H1 (cell line): ENCODE measurements at regions not wholly inside any gene's neighbourhood (a gene's known extent, or its start where the extent isn't known, plus 50 kb on each side); places are given as distances from the start of the nearest gene placed in this dataset.

Source experiments
- CTCF ChIA-PET: fragments of 300-600 bp; sonication (Branson Sonifier 250); formaldehyde crosslinking; loops from one replicate; lab custom pipeline; 2021; ENCODE audit not compliant: partially characterized antibody; lab: Charles Lee
- POLR2A ChIA-PET: fragments of 300-600 bp; sonication (Branson Sonifier 250); formaldehyde crosslinking; loops from one replicate; lab custom pipeline; 2021; ENCODE audit warnings: inconsistent platforms; ENCODE audit not compliant: partially characterized antibody; lab: Charles Lee
- DNase-seq, 2 experiments: peaks; one replicate each; pipeline versions ENCODE4 v3.0.0 to v3.0.0-alpha.2; 2010 to 2022; ENCODE audit warnings: low spot score in 2 of 2, low read depth in 1 of 2, mixed read lengths in 1 of 2
- FAIRE-seq: peaks from 2 replicates; lab custom pipeline; 2011; peaks lifted over from hg19 to GRCh38; lab: Jason Lieb, UNC
- H2AFZ ChIP-seq: 2 replicates; pipeline ENCODE4 v1.8.1; 2012; ENCODE audit warnings: low read length, inconsistent platforms
- H2AK5ac ChIP-seq: 2 replicates; pipeline ENCODE4 v1.6.1; 2013; ENCODE audit warnings: low read depth, low read length
- H2BK120ac ChIP-seq: replicated peaks from 2 replicates; pipeline ENCODE3; 2013; ENCODE audit warnings: low read depth, low read length, inconsistent platforms
- H2BK12ac ChIP-seq: 2 replicates; pipeline ENCODE4 v1.6.1; 2013; ENCODE audit warnings: low read depth, low read length
- H2BK15ac ChIP-seq: 2 replicates; pipeline ENCODE4 v1.6.1; 2013; ENCODE audit warnings: low read length
- H2BK20ac ChIP-seq: 2 replicates; pipeline ENCODE4 v1.6.1; 2013; ENCODE audit warnings: low read length
- H2BK5ac ChIP-seq: 2 replicates; pipeline ENCODE4 v1.6.1; 2013; ENCODE audit warnings: low read depth, low read length
- H3K14ac ChIP-seq: 2 replicates; pipeline ENCODE4 v1.6.1; 2013; ENCODE audit warnings: inconsistent platforms; ENCODE audit not compliant: insufficient read length
- H3K18ac ChIP-seq: 2 replicates; pipeline ENCODE4 v1.6.1; 2013; ENCODE audit warnings: low read length; ENCODE audit errors: extremely low read depth
- H3K23ac ChIP-seq: 2 replicates; pipeline ENCODE4 v1.6.1; 2013; ENCODE audit warnings: inconsistent platforms; ENCODE audit not compliant: insufficient read length
- H3K23me2 ChIP-seq: 2 replicates; pipeline ENCODE4 v1.6.1; 2013; ENCODE audit warnings: low read depth, low read length
- H3K27ac ChIP-seq: 2 replicates; pipeline ENCODE4 v1.6.1; 2011; ENCODE audit warnings: low read depth, low read length, inconsistent platforms
- H3K27me3 ChIP-seq, 4 experiments: replicated peaks in 1 of 4; 1 replicate in 1 of 4; 2 replicates in 3 of 4; pipeline versions ENCODE4 v1.6.1 to v1.8.1; 2011 to 2013; ENCODE audit warnings: low read length in 3 of 4, mild to moderate bottlenecking in 3 of 4, inconsistent platforms in 2 of 4, mixed read lengths in 2 of 4, moderate library complexity in 1 of 4; ENCODE audit not compliant: control insufficient read depth in 3 of 4, insufficient read depth in 3 of 4; ENCODE audit errors: extremely low read depth in 1 of 4
- H3K36me3 ChIP-seq, 4 experiments: 2 replicates each; pipeline versions ENCODE4 v1.6.1 to v1.8.1; 2011 to 2013; ENCODE audit warnings: mild to moderate bottlenecking in 4 of 4, low read length in 3 of 4, moderate library complexity in 2 of 4, control low read depth in 1 of 4, inconsistent platforms in 1 of 4; ENCODE audit not compliant: insufficient read depth in 4 of 4, control insufficient read depth in 2 of 4
- H3K4ac ChIP-seq: replicated peaks from 2 replicates; pipeline ENCODE3; 2013; ENCODE audit warnings: low read length, low read depth, mixed read lengths, inconsistent platforms; ENCODE audit not compliant: insufficient read length
- H3K4me1 ChIP-seq, 4 experiments: replicated peaks in 1 of 4; 1 replicate in 1 of 4; 2 replicates in 3 of 4; pipeline versions ENCODE4 v1.6.1 to v1.8.1; 2011 to 2013; ENCODE audit warnings: low read length in 3 of 4, inconsistent platforms in 2 of 4, mixed read lengths in 1 of 4; ENCODE audit not compliant: insufficient read depth in 4 of 4, control insufficient read depth in 3 of 4
- H3K4me2 ChIP-seq, 2 experiments: 2 replicates each; pipeline versions ENCODE4 v1.6.1 to v1.8.1; 2011 to 2013; ENCODE audit warnings: low read depth in 2 of 2, low read length in 2 of 2, control low read depth in 1 of 2, inconsistent platforms in 1 of 2, mild to moderate bottlenecking in 1 of 2; ENCODE audit not compliant: insufficient read depth in 1 of 2
- H3K4me3 ChIP-seq, 4 experiments: fragments of 200-600, 300-600 bp in 1 of 4; sonication (generic), shearing (Covaris generic), sonication (Bioruptor Twin) in 1 of 4; 2 replicates each; pipeline versions ENCODE4 v1.5.1 to v1.8.1; 2011 to 2016; ENCODE audit warnings: low read length in 4 of 4, low read depth in 3 of 4, control low read depth in 2 of 4, inconsistent platforms in 2 of 4, mild to moderate bottlenecking in 2 of 4, mixed read lengths in 1 of 4, moderate library complexity in 1 of 4; ENCODE audit not compliant: insufficient read depth in 2 of 4; ENCODE audit errors: extremely low read depth in 1 of 4
- H3K56ac ChIP-seq: replicated peaks from 2 replicates; pipeline ENCODE3; 2013; ENCODE audit warnings: low read depth, mild to moderate bottlenecking, mixed read lengths, low read length, inconsistent platforms; ENCODE audit not compliant: insufficient read length
- H3K79me1 ChIP-seq: 2 replicates; pipeline ENCODE4 v1.6.1; 2013; ENCODE audit warnings: low read depth, low read length, control low read depth
- H3K79me2 ChIP-seq, 2 experiments: 2 replicates each; pipeline versions ENCODE4 v1.6.1 to v1.8.1; 2012 to 2013; ENCODE audit warnings: low read length in 2 of 2, mild to moderate bottlenecking in 2 of 2, inconsistent platforms in 1 of 2; ENCODE audit not compliant: insufficient read depth in 2 of 2, control insufficient read depth in 1 of 2
- H3K9ac ChIP-seq, 4 experiments: replicated peaks in 1 of 4; 1 replicate in 1 of 4; 2 replicates in 3 of 4; pipeline versions ENCODE4 v1.6.1 to v1.8.1; 2011 to 2013; ENCODE audit warnings: low read depth in 3 of 4, low read length in 3 of 4, control low read depth in 2 of 4, mild to moderate bottlenecking in 2 of 4, moderate library complexity in 2 of 4, inconsistent platforms in 1 of 4; ENCODE audit errors: extremely low read depth in 1 of 4
- H3K9me3 ChIP-seq, 2 experiments: 2 replicates each; pipeline versions ENCODE4 v1.6.1 to v1.8.1; 2012 to 2013; ENCODE audit warnings: mild to moderate bottlenecking in 2 of 2, moderate library complexity in 2 of 2, control low read depth in 1 of 2, inconsistent platforms in 1 of 2, low read depth in 1 of 2, low read length in 1 of 2, mixed read lengths in 1 of 2; ENCODE audit not compliant: insufficient read depth in 2 of 2
- H4K20me1 ChIP-seq, 2 experiments: replicated peaks in 1 of 2; 2 replicates each; pipeline versions ENCODE3 to v1.8.1; 2011 to 2013; ENCODE audit warnings: inconsistent platforms in 2 of 2, low read length in 2 of 2, mild to moderate bottlenecking in 1 of 2; ENCODE audit not compliant: insufficient read depth in 2 of 2, control insufficient read depth in 1 of 2
- H4K5ac ChIP-seq: 2 replicates; pipeline ENCODE4 v1.6.1; 2013; ENCODE audit warnings: low read length, low read depth, mixed read lengths, inconsistent platforms; ENCODE audit not compliant: insufficient read length
- H4K8ac ChIP-seq: 2 replicates; pipeline ENCODE4 v1.8.0; 2013; ENCODE audit warnings: mild to moderate bottlenecking, moderate library complexity, low read length, inconsistent platforms; ENCODE audit not compliant: insufficient read depth; ENCODE audit errors: extremely low read depth
- H4K91ac ChIP-seq: replicated peaks from 2 replicates; pipeline ENCODE3; 2013; ENCODE audit warnings: low read length, mixed read lengths, inconsistent platforms; ENCODE audit not compliant: insufficient read length
- ATF3 ChIP-seq: IDR thresholded peaks from 2 replicates; pipeline ENCODE4 v1.6.1; 2011; ENCODE audit warnings: low read depth, mild to moderate bottlenecking, low read length; ENCODE audit not compliant: insufficient read depth
- BCL11A ChIP-seq, 2 experiments: IDR thresholded peaks; one replicate each; pipeline ENCODE4 v1.6.1; 2011; ENCODE audit warnings: low read depth in 2 of 2, low read length in 2 of 2, mild to moderate bottlenecking in 2 of 2
- CBX5 ChIP-seq: fragments of 300-800, 300-1000 bp; sonication (generic); IDR thresholded peaks from 2 replicates; pipeline ENCODE4 v1.7.1; 2016; ENCODE audit warnings: antibody characterized with exemption, low read length, low read depth
- RBBP5 ChIP-seq: IDR thresholded peaks from 2 replicates; pipeline ENCODE4 v1.7.1; 2012; ENCODE audit warnings: low read depth, mild to moderate bottlenecking, inconsistent platforms, low read length, moderate library complexity, borderline replicate concordance
- TEAD4 ChIP-seq: IDR thresholded peaks from 2 replicates; pipeline ENCODE4 v1.6.1; 2012; ENCODE audit warnings: low read depth, low read length, inconsistent platforms, mixed read lengths

- H3K9me3 ChIP-seq, result no peaks in the 10 kb centered on the region
- no peak overlapping the region for H3K4me3 ChIP-seq
- H3K23ac ChIP-seq, result no peak overlapping the region
- H3K14ac ChIP-seq, result no peak overlapping the region
- TF ChIP-seq ATF3, result no peak
- TF ChIP-seq RBBP5, result no peak
- no peak for TF ChIP-seq CBX5
- no peak for TF ChIP-seq TEAD4
- TF ChIP-seq BCL11A (IDR thresholded peaks at IDR 0.05; ENCODE audit: low read depth in 2 of 2, low read length in 2 of 2), result no peak
- H4K20me1 ChIP-seq, result no peaks in the 10 kb centered on the region
- H4K5ac ChIP-seq, result no peak overlapping the region
- no peaks in the 10 kb centered on the region for H3K4me1 ChIP-seq
- H2BK20ac ChIP-seq, result no peak overlapping the region
- H3K4me2 ChIP-seq, result no peak overlapping the region
- H3K9ac ChIP-seq, result no peak overlapping the region
- no peak overlapping the region for H2BK5ac ChIP-seq
- H4K8ac ChIP-seq, result no peak overlapping the region
- H3K18ac ChIP-seq, result no peak overlapping the region
- FAIRE-seq (no peak), DNase-seq (no peak)
- H2BK12ac ChIP-seq, result no peak overlapping the region
- H3K36me3 ChIP-seq, result no peaks in the 10 kb centered on the region
- no peak overlapping the region for H4K91ac ChIP-seq
- no peaks in the 10 kb centered on the region for H3K27me3 ChIP-seq
- H3K79me1 ChIP-seq, result no peaks in the 10 kb centered on the region
- H3K27ac ChIP-seq, result no peak overlapping the region
- H2BK15ac ChIP-seq, result no peak overlapping the region
- POLR2A ChIA-PET, result no interaction called here
- no peak overlapping the region for H2BK120ac ChIP-seq
- H3K23me2 ChIP-seq, result no peaks in the 10 kb centered on the region
- H3K56ac ChIP-seq, result no peak overlapping the region
- H3K4ac ChIP-seq, result no peak overlapping the region
- CTCF ChIA-PET, result interaction anchor here (0.6 kb wide), 1 partner anchor 615 kb away, joined by 3 read pairs; no protein-coding TSS in a partner anchor
- H2AFZ ChIP-seq, result no peak overlapping the region
- no peak overlapping the region for H2AK5ac ChIP-seq
- no peaks in the 10 kb centered on the region for H3K79me2 ChIP-seq
Observed at GRCh38 chr1:188050250-188050649, 1221.5 kb downstream of the PLA2G4A start.
